ENCODE measurements at regions not wholly inside any gene's neighbourhood (a gene's known extent, or its start where the extent isn't known, plus 50 kb on each side); places are given as distances from the start of the nearest gene placed in this dataset.

- no peak for FAIRE-seq
- Histone ChIP-seq H3K9me3 (ENCODE audit: insufficient read depth in 2 of 2, low read depth in 1 of 2, low read length in 1 of 2) (no peaks in the 10 kb centered on the region), H3K23ac (ENCODE audit: insufficient read length) (no peak overlapping the region), H3K4ac (replicated peaks; ENCODE audit: insufficient read length, low read depth, low read length) (no peak overlapping the region), H3K79me1 (ENCODE audit: low read depth, low read length) (no peaks in the 10 kb centered on the region; the same call in 1 of the 2 replicates), H4K20me1 (replicated peaks in 1 of 2; ENCODE audit: control insufficient read depth in 1 of 2, insufficient read depth in 2 of 2, low read length in 2 of 2) (peaks cover 0 to 2% of the 10 kb centered on the region in 2 experiments), H3K79me2 (ENCODE audit: control insufficient read depth in 1 of 2, insufficient read depth in 2 of 2, low read length in 2 of 2) (no peaks in the 10 kb centered on the region), H3K27ac (ENCODE audit: low read depth, low read length) (no peak overlapping the region), H2BK12ac (ENCODE audit: low read depth, low read length) (peak overlapping the region; percentile 65; the same call in 1 of the 2 replicates), H3K9ac (replicated peaks in 1 of 4; ENCODE audit: extremely low read depth in 1 of 4, low read depth in 3 of 4, low read length in 3 of 4) (no peak overlapping the region), H3K18ac (ENCODE audit: extremely low read depth, low read length) (no peak overlapping the region), H3K14ac (ENCODE audit: insufficient read length) (no peak overlapping the region), H3K23me2 (ENCODE audit: low read depth, low read length) (peaks cover 2% of the 10 kb centered on the region; the same call in 1 of the 2 replicates), H4K8ac (ENCODE audit: extremely low read depth, insufficient read depth, low read length) (no peak overlapping the region), H4K5ac (ENCODE audit: insufficient read length, low read depth, low read length) (no peak overlapping the region), H3K4me1 (replicated peaks in 1 of 4; ENCODE audit: control insufficient read depth in 3 of 4, insufficient read depth in 4 of 4, low read length in 3 of 4) (peaks cover 0 to 14% (median 4%) of the 10 kb centered on the region in 4 experiments; a peak in 4 of 7 replicates), H2BK15ac (ENCODE audit: low read length) (peak overlapping the region; percentile 61; the same call in 1 of the 2 replicates), H3K36me3 (ENCODE audit: control insufficient read depth in 2 of 4, insufficient read depth in 4 of 4, low read length in 3 of 4) (no peaks in the 10 kb centered on the region), H3K4me3 (ENCODE audit: extremely low read depth in 1 of 4, insufficient read depth in 2 of 4, low read depth in 3 of 4, low read length in 4 of 4) (no peak overlapping the region), H2AK5ac (ENCODE audit: low read depth, low read length) (no peak overlapping the region), H2BK20ac (ENCODE audit: low read length) (peak overlapping the region; percentile 94), H4K91ac (replicated peaks; ENCODE audit: insufficient read length, low read length) (no peak overlapping the region), H3K4me2 (ENCODE audit: insufficient read depth in 1 of 2, low read depth in 2 of 2, low read length in 2 of 2) (no peak overlapping the region), H2BK5ac (ENCODE audit: low read depth, low read length) (no peak overlapping the region), H2BK120ac (replicated peaks; ENCODE audit: low read depth, low read length) (peak overlapping the region; percentile 59), H3K56ac (replicated peaks; ENCODE audit: insufficient read length, low read depth, low read length) (no peak overlapping the region), H2AFZ (ENCODE audit: low read length) (no peak overlapping the region), H3K27me3 (replicated peaks in 1 of 4; ENCODE audit: control insufficient read depth in 3 of 4, extremely low read depth in 1 of 4, insufficient read depth in 3 of 4, low read length in 3 of 4) (no peaks in the 10 kb centered on the region; a peak in 1 of 7 replicates)
- WGBS, 2 experiments (ENCODE audit: extremely low coverage in 1 of 2, insufficient coverage in 1 of 2, insufficient read length in 1 of 2, insufficient replicate concordance in 2 of 2, low coverage in 1 of 2, low lambda C conversion rate in 2 of 2, missing lambda C conversion rate in 1 of 2) = 85% methylated on average over 4 of the region's 4 CpGs; no CpG with 5 or more reads in 1 of the 2 experiments
- ChIA-PET CTCF (ENCODE audit: partially characterized antibody) (interaction anchor here (0.8 to 2.5 kb wide), 2 partner anchors 9 to 11 kb away, joined by 3 to 9 read pairs; no protein-coding TSS in a partner anchor), POLR2A (ENCODE audit: partially characterized antibody) (no interaction called here)
- no peak for DNase-seq (ENCODE audit: low read depth in 1 of 2, low spot score in 2 of 2)
- TF ChIP-seq POU5F1 (IDR thresholded peaks at IDR 0.05; ENCODE audit: low read depth, low read length) (no peak), JUN (IDR thresholded peaks at IDR 0.05; ENCODE audit: low read depth, low read length) (no peak), BCL11A (IDR thresholded peaks at IDR 0.05; ENCODE audit: low read depth in 2 of 2, low read length in 2 of 2) (no peak), TBP (IDR thresholded peaks at IDR 0.05; ENCODE audit: low read depth, low read length) (no peak), EZH2 (IDR thresholded peaks at IDR 0.05; ENCODE audit: low read depth, low read length, severe bottlenecking) (no peak), FOSL1 (IDR thresholded peaks at IDR 0.05; ENCODE audit: insufficient read depth, low read depth, low read length) (no peak), TCF12 (IDR thresholded peaks at IDR 0.05; ENCODE audit: low read depth, low read length) (no peak), SUZ12 (IDR thresholded peaks at IDR 0.05; ENCODE audit: low read length) (no peak), EP300 (IDR thresholded peaks at IDR 0.05; ENCODE audit: borderline replicate concordance in 1 of 2, low read depth in 2 of 2, low read length in 2 of 2) (no peak), SIRT6 (IDR thresholded peaks at IDR 0.05; ENCODE audit: low read length) (no peak), CBX8 (IDR thresholded peaks at IDR 0.05; ENCODE audit: borderline replicate concordance, low read depth, low read length) (no peak), MAFK (IDR thresholded peaks at IDR 0.05; ENCODE audit: low read depth, low read length) (no peak), CREB1 (IDR thresholded peaks at IDR 0.05) (no peak), ASH2L (IDR thresholded peaks at IDR 0.05; ENCODE audit: low read length) (no peak), ATF3 (IDR thresholded peaks at IDR 0.05; ENCODE audit: insufficient read depth, low read depth, low read length) (no peak)
Observed at GRCh38 chr2:234583331-234583730, 86.5 kb upstream of the ARL4C start.
